ENCODE measurements at regions not wholly inside any gene's neighbourhood (a gene's known extent, or its start where the extent isn't known, plus 50 kb on each side); places are given as distances from the start of the nearest gene placed in this dataset.

DNA sequence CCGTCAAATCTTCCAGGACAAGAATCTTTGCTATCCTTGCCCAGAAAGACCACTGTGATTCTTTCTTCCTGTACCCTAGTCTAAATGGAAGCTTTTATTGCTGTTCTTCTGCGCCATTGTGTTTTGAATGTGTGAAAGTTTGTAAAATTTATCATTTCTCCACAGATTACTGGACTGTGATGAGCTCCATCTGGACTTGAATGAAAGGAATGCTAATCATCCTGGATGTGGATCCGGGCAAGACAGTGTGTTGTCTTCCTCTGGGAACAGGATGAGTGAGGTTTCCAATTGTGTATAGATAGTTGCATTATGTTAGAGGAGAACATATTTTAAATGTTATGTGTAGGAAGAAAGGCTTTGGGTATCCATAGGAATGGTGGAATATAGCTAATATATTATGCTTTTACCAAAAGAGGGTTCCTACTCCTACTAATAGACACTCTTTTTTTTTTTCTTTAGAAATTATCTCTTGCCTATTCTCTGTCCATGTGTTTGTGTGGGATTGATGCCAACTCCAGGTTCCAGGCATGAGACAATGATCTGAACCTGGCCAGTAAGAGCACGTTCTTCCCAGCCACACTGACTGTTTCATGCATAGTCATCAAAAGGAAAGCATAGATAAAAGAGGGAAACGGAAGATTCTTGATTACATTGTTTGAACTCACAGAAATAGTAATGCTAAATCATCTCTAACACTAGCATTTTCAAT is 803.6 kb upstream of the ADGRL3 start:
- no peak for TF ChIP-seq POLR2A (IDR thresholded peaks at IDR 0.05)
- TF ChIP-seq, protein P1, sequence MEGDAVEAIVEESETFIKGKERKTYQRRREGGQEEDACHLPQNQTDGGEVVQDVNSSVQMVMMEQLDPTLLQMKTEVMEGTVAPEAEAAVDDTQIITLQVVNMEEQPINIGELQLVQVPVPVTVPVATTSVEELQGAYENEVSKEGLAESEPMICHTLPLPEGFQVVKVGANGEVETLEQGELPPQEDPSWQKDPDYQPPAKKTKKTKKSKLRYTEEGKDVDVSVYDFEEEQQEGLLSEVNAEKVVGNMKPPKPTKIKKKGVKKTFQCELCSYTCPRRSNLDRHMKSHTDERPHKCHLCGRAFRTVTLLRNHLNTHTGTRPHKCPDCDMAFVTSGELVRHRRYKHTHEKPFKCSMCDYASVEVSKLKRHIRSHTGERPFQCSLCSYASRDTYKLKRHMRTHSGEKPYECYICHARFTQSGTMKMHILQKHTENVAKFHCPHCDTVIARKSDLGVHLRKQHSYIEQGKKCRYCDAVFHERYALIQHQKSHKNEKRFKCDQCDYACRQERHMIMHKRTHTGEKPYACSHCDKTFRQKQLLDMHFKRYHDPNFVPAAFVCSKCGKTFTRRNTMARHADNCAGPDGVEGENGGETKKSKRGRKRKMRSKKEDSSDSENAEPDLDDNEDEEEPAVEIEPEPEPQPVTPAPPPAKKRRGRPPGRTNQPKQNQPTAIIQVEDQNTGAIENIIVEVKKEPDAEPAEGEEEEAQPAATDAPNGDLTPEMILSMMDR (IDR thresholded peaks at IDR 0.05): no peak

Measured in heart left ventricle (tissue), 13 donors.